ENCODE measurements at regions not wholly inside any gene's neighbourhood (a gene's known extent, or its start where the extent isn't known, plus 50 kb on each side); places are given as distances from the start of the nearest gene placed in this dataset.

DNA sequence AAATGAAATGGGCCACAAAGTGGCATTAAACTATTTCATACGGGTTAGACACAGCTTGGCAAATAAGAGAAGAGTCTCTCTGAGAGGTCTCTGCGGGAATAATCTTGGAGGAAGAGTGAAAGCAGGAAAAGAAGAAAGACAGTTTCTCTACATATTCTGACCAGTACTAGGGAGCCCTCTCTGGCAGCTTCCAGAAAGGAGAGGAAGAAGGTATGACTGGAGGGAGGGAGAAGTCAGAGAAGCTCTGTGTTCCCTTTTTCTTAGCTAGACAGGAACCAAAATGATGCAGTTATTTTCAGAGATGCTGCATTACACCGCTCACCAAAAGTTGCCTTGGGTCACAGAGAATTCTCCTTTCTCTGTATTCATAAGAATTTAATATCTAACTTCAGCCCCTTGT lies 382.1 kb downstream of the KCNA4 start:
- BruUV-seq (replicated peaks): no TSS peak
- ChIA-PET POLR2A (no interaction called here), CTCF (no interaction called here), RAD21 (ENCODE audit: low non-redundant PET in 1 of 2, low total read pairs in 2 of 2, uncharacterized antibody in 2 of 2, unreplicated experiment in 2 of 2) (no interaction called here)
- no peaks in the 10 kb centered on the region for H3K36me3 ChIP-seq (ENCODE audit: control insufficient read depth in 1 of 2, insufficient read depth in 2 of 2, low read length in 2 of 2)
- ATAC-seq (no peak), DNase-seq (ENCODE audit: low read depth, low spot score) (no peak)
- H3K4me2 ChIP-seq (ENCODE audit: low read length): no peak overlapping the region
- H3K79me2 ChIP-seq (ENCODE audit: insufficient read depth, low read length): no peaks in the 10 kb centered on the region
- intact Hi-C loops (cut with micrococcal nuclease): no loop called here
- H3K4me3 ChIP-seq (replicated peaks in 1 of 2; ENCODE audit: low read depth in 1 of 2, low read length in 2 of 2): no peak overlapping the region
- no peak overlapping the region for H3K9ac ChIP-seq (ENCODE audit: low read length)
- no peaks in the 10 kb centered on the region for H3K27me3 ChIP-seq (ENCODE audit: insufficient read depth, low read length)
- no peaks in the 10 kb centered on the region for H3K4me1 ChIP-seq (ENCODE audit: control insufficient read depth in 1 of 2, insufficient read depth in 2 of 2, low read length in 2 of 2)
- H3K9me3 ChIP-seq (ENCODE audit: control insufficient read depth in 1 of 2, insufficient read depth in 1 of 2, low read depth in 1 of 2, low read length in 2 of 2): no peaks in the 10 kb centered on the region
- no peaks in the 10 kb centered on the region for H4K20me1 ChIP-seq (ENCODE audit: insufficient read depth)
- TF ChIP-seq, protein P1, sequence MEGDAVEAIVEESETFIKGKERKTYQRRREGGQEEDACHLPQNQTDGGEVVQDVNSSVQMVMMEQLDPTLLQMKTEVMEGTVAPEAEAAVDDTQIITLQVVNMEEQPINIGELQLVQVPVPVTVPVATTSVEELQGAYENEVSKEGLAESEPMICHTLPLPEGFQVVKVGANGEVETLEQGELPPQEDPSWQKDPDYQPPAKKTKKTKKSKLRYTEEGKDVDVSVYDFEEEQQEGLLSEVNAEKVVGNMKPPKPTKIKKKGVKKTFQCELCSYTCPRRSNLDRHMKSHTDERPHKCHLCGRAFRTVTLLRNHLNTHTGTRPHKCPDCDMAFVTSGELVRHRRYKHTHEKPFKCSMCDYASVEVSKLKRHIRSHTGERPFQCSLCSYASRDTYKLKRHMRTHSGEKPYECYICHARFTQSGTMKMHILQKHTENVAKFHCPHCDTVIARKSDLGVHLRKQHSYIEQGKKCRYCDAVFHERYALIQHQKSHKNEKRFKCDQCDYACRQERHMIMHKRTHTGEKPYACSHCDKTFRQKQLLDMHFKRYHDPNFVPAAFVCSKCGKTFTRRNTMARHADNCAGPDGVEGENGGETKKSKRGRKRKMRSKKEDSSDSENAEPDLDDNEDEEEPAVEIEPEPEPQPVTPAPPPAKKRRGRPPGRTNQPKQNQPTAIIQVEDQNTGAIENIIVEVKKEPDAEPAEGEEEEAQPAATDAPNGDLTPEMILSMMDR (IDR thresholded peaks at IDR 0.05 in 2 of 3, conservative IDR thresholded peaks at IDR 0.05 in 1 of 3; ENCODE audit: borderline replicate concordance in 1 of 3, insufficient read depth in 1 of 3, low read depth in 2 of 3, low read length in 2 of 3): no peak
- TF ChIP-seq, protein P2, sequence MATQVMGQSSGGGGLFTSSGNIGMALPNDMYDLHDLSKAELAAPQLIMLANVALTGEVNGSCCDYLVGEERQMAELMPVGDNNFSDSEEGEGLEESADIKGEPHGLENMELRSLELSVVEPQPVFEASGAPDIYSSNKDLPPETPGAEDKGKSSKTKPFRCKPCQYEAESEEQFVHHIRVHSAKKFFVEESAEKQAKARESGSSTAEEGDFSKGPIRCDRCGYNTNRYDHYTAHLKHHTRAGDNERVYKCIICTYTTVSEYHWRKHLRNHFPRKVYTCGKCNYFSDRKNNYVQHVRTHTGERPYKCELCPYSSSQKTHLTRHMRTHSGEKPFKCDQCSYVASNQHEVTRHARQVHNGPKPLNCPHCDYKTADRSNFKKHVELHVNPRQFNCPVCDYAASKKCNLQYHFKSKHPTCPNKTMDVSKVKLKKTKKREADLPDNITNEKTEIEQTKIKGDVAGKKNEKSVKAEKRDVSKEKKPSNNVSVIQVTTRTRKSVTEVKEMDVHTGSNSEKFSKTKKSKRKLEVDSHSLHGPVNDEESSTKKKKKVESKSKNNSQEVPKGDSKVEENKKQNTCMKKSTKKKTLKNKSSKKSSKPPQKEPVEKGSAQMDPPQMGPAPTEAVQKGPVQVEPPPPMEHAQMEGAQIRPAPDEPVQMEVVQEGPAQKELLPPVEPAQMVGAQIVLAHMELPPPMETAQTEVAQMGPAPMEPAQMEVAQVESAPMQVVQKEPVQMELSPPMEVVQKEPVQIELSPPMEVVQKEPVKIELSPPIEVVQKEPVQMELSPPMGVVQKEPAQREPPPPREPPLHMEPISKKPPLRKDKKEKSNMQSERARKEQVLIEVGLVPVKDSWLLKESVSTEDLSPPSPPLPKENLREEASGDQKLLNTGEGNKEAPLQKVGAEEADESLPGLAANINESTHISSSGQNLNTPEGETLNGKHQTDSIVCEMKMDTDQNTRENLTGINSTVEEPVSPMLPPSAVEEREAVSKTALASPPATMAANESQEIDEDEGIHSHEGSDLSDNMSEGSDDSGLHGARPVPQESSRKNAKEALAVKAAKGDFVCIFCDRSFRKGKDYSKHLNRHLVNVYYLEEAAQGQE (IDR thresholded peaks at IDR 0.05; ENCODE audit: low read depth): no peak
- TF ChIP-seq, protein P3, sequence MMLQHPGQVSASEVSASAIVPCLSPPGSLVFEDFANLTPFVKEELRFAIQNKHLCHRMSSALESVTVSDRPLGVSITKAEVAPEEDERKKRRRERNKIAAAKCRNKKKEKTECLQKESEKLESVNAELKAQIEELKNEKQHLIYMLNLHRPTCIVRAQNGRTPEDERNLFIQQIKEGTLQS (IDR thresholded peaks at IDR 0.05): no peak
- TF ChIP-seq EGR1 (IDR thresholded peaks at IDR 0.05; ENCODE audit: low read depth): no peak
- no peak for TF ChIP-seq CBX3 (IDR thresholded peaks at IDR 0.05; ENCODE audit: low read depth)
- TF ChIP-seq CEBPB (IDR thresholded peaks at IDR 0.05; ENCODE audit: low read depth): no peak
- no peaks in the 10 kb centered on the region for H3K9me2 ChIP-seq (ENCODE audit: insufficient read depth)
- H2AFZ ChIP-seq (ENCODE audit: low read depth, low read length, poor library complexity, severe bottlenecking): no peak overlapping the region
- H3K27ac ChIP-seq (ENCODE audit: low read depth, low read length): no peak overlapping the region
